T-cell (primary cell): ENCODE measurements at regions not wholly inside any gene's neighbourhood (a gene's known extent, or its start where the extent isn't known, plus 50 kb on each side); places are given as distances from the start of the nearest gene placed in this dataset.

Source experiments
- ATAC-seq, 4 experiments: fragments of 200-7000 bp in 3 of 4; fragments of 150-1000 bp in 1 of 4; cut with Tn5 transposase; replicated peaks in 1 of 4; 1 replicate in 3 of 4; 2 replicates in 1 of 4; pipeline ENCODE4 v1.10.0; 2021; ENCODE audit warnings: moderate library complexity in 3 of 4, mild to moderate bottlenecking in 2 of 4, moderate number of reproducible peaks in 1 of 4
- CTCF ChIA-PET, 2 donors: fragments of 300-600 bp; sonication (Branson Sonifier 250); formaldehyde crosslinking; loops; one replicate each; lab custom pipeline; 2022; ENCODE audit warnings: antibody characterized with exemption in 2 of 2; lab: Charles Lee
- POLR2A ChIA-PET, 2 donors: fragments of 300-600 bp; sonication (Branson Sonifier 250); formaldehyde crosslinking; loops; one replicate each; lab custom pipeline; 2022; ENCODE audit warnings: antibody characterized with exemption in 2 of 2; lab: Charles Lee
- DNase-seq, 35 experiments: peaks; one replicate each; pipeline versions ENCODE4 v3.0.0 to v3.0.0-alpha.2; 2013 to 2023
- H3K27ac ChIP-seq: one replicate; pipeline ENCODE4 v1.5.1; 2013; ENCODE audit warnings: low read length
- H3K27me3 ChIP-seq, 2 experiments: replicated peaks in 1 of 2; 1 replicate in 1 of 2; 2 replicates in 1 of 2; pipeline versions ENCODE4 v1.6.1 to v1.7.0; 2013; ENCODE audit warnings: low read length in 1 of 2, mixed read lengths in 1 of 2; ENCODE audit not compliant: control insufficient read depth in 2 of 2, insufficient read depth in 2 of 2; ENCODE audit errors: extremely low read depth in 1 of 2
- H3K36me3 ChIP-seq, 2 donors: 1 replicate in 1 of 2; 2 replicates in 1 of 2; pipeline versions ENCODE4 v1.6.1 to v1.7.0; 2013; ENCODE audit warnings: low read length in 1 of 2; ENCODE audit not compliant: control insufficient read depth in 2 of 2, insufficient read depth in 1 of 2; ENCODE audit errors: extremely low read depth in 1 of 2
- H3K4me1 ChIP-seq, 2 experiments: 1 replicate in 1 of 2; 2 replicates in 1 of 2; pipeline versions ENCODE4 v1.6.1 to v1.7.0; 2013; ENCODE audit warnings: low read length in 2 of 2, mixed read lengths in 1 of 2; ENCODE audit not compliant: insufficient read depth in 2 of 2, control insufficient read depth in 1 of 2; ENCODE audit errors: extremely low read depth in 1 of 2
- H3K4me3 ChIP-seq, 2 donors: 1 replicate in 1 of 2; 2 replicates in 1 of 2; pipeline versions ENCODE4 v1.5.1 to v1.7.0; 2013; ENCODE audit warnings: mild to moderate bottlenecking in 2 of 2, low read length in 1 of 2, moderate library complexity in 1 of 2; ENCODE audit not compliant: control insufficient read depth in 1 of 2; ENCODE audit errors: extremely low read depth in 1 of 2
- H3K9me3 ChIP-seq: 2 replicates; pipeline ENCODE4 v1.7.0; 2013
- H3K27ac Mint-ChIP-seq, 2 donors: one replicate each; pipeline ENCODE4 v1.8.0; 2020 to 2021; ENCODE audit warnings: mild to moderate bottlenecking in 2 of 2, mixed read lengths in 2 of 2
- H3K27me3 Mint-ChIP-seq, 2 donors: one replicate each; pipeline ENCODE4 v1.8.0; 2021 to 2022; ENCODE audit warnings: mixed read lengths in 2 of 2
- H3K36me3 Mint-ChIP-seq: one replicate; pipeline ENCODE4 v1.8.0; 2021; ENCODE audit warnings: mixed read lengths
- H3K4me1 Mint-ChIP-seq, 3 donors: one replicate each; pipeline ENCODE4 v1.8.0; 2020 to 2022; ENCODE audit warnings: mixed read lengths in 3 of 3, mild to moderate bottlenecking in 1 of 3
- H3K4me3 Mint-ChIP-seq, 3 donors: one replicate each; pipeline ENCODE4 v1.8.0; 2020 to 2022; ENCODE audit warnings: mild to moderate bottlenecking in 3 of 3, mixed read lengths in 3 of 3, moderate library complexity in 3 of 3
- H3K9me3 Mint-ChIP-seq, 3 donors: one replicate each; pipeline ENCODE4 v1.8.0; 2020 to 2022; ENCODE audit warnings: mixed read lengths in 3 of 3
- WGBS: methylation state at CpG from one replicate; pipeline ENCODE4 v1.1.5; 2013; ENCODE audit warnings: missing lambda C conversion rate; ENCODE audit not compliant: insufficient coverage; 5-methylcytosine and 5-hydroxymethylcytosine counted together

GRCh38 chr14:88940671-88941070, 116.2 kb downstream of the TTC8 start:
- DNase-seq (no peak), ATAC-seq (no peak)
- Histone ChIP-seq H3K36me3 (no peaks in the 10 kb centered on the region), H3K27me3 (peaks cover 0 to 19% of the 10 kb centered on the region in 2 experiments), H3K4me3 (no peak overlapping the region), H3K27ac (no peak overlapping the region), H3K9me3 (no peaks in the 10 kb centered on the region), H3K4me1 (no peaks in the 10 kb centered on the region)
- WGBS = no CpG with 5 or more reads among the region's 3 CpGs
- ChIA-PET POLR2A (no interaction called here), CTCF (no interaction called here)
- peaks cover 22 to 35% of the 10 kb centered on the region in 2 donors for H3K27me3 Mint-ChIP-seq
- peaks cover 3 to 8% (median 5%) of the 10 kb centered on the region in 3 donors for H3K9me3 Mint-ChIP-seq
- H3K4me3 Mint-ChIP-seq = no peak overlapping the region
- no peak overlapping the region for H3K27ac Mint-ChIP-seq
- H3K4me1 Mint-ChIP-seq = no peaks in the 10 kb centered on the region
- H3K36me3 Mint-ChIP-seq = no peaks in the 10 kb centered on the region

- Histone ChIP-seq H3K4me3 (no peak overlapping the region), H3K4me1 (no peaks in the 10 kb centered on the region), H3K36me3 (no peaks in the 10 kb centered on the region), H3K27me3 (peaks cover 0 to 20% of the 10 kb centered on the region in 2 experiments), H3K27ac (no peak overlapping the region), H3K9me3 (no peaks in the 10 kb centered on the region)
- DNase-seq (no peak), ATAC-seq (no peak)
- Mint-ChIP-seq H3K4me3 (no peak overlapping the region), H3K36me3 (no peaks in the 10 kb centered on the region), H3K9me3 (peaks cover 3 to 8% (median 5%) of the 10 kb centered on the region in 3 donors), H3K4me1 (no peaks in the 10 kb centered on the region), H3K27ac (no peak overlapping the region), H3K27me3 (peaks cover 24 to 39% of the 10 kb centered on the region in 2 donors)
- ChIA-PET POLR2A (no interaction called here), CTCF (interaction anchor here in 1 of 2 donors (0.7 kb wide), 1 partner anchor 109 kb away, joined by 3 read pairs; no protein-coding TSS in a partner anchor)
These were observed 117.0 kb downstream of the TTC8 start for GRCh38 chr14:88941414-88941813.

GRCh38 chr14:88947646-88948598, 123.5 kb downstream of the TTC8 start:
- Histone ChIP-seq H3K4me1 (no peaks in the 10 kb centered on the region), H3K36me3 (no peaks in the 10 kb centered on the region), H3K4me3 (no peak overlapping the region), H3K9me3 (no peaks in the 10 kb centered on the region), H3K27ac (no peak overlapping the region), H3K27me3 (peaks cover 0 to 24% of the 10 kb centered on the region in 2 experiments)
- ChIA-PET POLR2A (no interaction called here), CTCF (no interaction called here)
- Mint-ChIP-seq H3K4me3 (no peak overlapping the region), H3K36me3 (no peaks in the 10 kb centered on the region), H3K9me3 (peaks cover 11 to 18% (median 16%) of the 10 kb centered on the region in 3 donors), H3K27me3 (peaks cover 36 to 50% of the 10 kb centered on the region in 2 donors), H3K4me1 (no peaks in the 10 kb centered on the region), H3K27ac (no peak overlapping the region)
- ATAC-seq (no peak), DNase-seq (no peak)
- WGBS = 80% methylated on average over 3 of the region's 7 CpGs

GRCh38 chr14:88950069-88950468, 125.6 kb downstream of the TTC8 start:
- no peaks in the 10 kb centered on the region for H3K4me1 ChIP-seq
- peaks cover 0 to 16% of the 10 kb centered on the region in 2 experiments for H3K27me3 ChIP-seq
- no peaks in the 10 kb centered on the region for H3K36me3 Mint-ChIP-seq
- H3K27me3 Mint-ChIP-seq = peaks cover 23 to 42% of the 10 kb centered on the region in 2 donors
- DNase-seq (no peak), ATAC-seq (no peak)
- no peak overlapping the region for H3K4me3 Mint-ChIP-seq
- WGBS = no CpG with 5 or more reads among the region's 2 CpGs
- CTCF ChIA-PET = interaction anchor here in 1 of 2 donors (0.6 kb wide), 1 partner anchor 31 kb away, joined by 3 read pairs; no protein-coding TSS in a partner anchor
- H3K9me3 Mint-ChIP-seq = peaks cover 10 to 21% (median 11%) of the 10 kb centered on the region in 3 donors
- POLR2A ChIA-PET = no interaction called here
- H3K9me3 ChIP-seq = no peaks in the 10 kb centered on the region
- H3K4me3 ChIP-seq = no peak overlapping the region
- no peak overlapping the region for H3K27ac ChIP-seq
- no peak overlapping the region for H3K27ac Mint-ChIP-seq
- H3K4me1 Mint-ChIP-seq = no peaks in the 10 kb centered on the region
- no peaks in the 10 kb centered on the region for H3K36me3 ChIP-seq

GRCh38 chr14:88951370-88951769, 126.9 kb downstream of the TTC8 start:
- Histone ChIP-seq H3K27ac (no peak overlapping the region), H3K9me3 (no peaks in the 10 kb centered on the region), H3K27me3 (peaks cover 0 to 9% of the 10 kb centered on the region in 2 experiments), H3K4me3 (no peak overlapping the region), H3K4me1 (no peaks in the 10 kb centered on the region), H3K36me3 (no peaks in the 10 kb centered on the region)
- Mint-ChIP-seq H3K36me3 (no peaks in the 10 kb centered on the region), H3K27ac (no peak overlapping the region), H3K9me3 (peaks cover 10 to 21% (median 11%) of the 10 kb centered on the region in 3 donors), H3K4me3 (no peak overlapping the region), H3K27me3 (peaks cover 21 to 34% of the 10 kb centered on the region in 2 donors), H3K4me1 (no peaks in the 10 kb centered on the region)
- ChIA-PET POLR2A (no interaction called here), CTCF (no interaction called here)
- 52% methylated on average over 2 of the region's 3 CpGs for WGBS
- ATAC-seq (no peak), DNase-seq (no peak)

- Mint-ChIP-seq H3K4me3 (no peak overlapping the region), H3K4me1 (no peaks in the 10 kb centered on the region), H3K27me3 (peaks cover 21 to 37% of the 10 kb centered on the region in 2 donors), H3K9me3 (peaks cover 10 to 21% (median 11%) of the 10 kb centered on the region in 3 donors), H3K36me3 (no peaks in the 10 kb centered on the region), H3K27ac (no peak overlapping the region)
- WGBS = 69% methylated on average over 4 of the region's 7 CpGs
- ChIA-PET CTCF (no interaction called here), POLR2A (no interaction called here)
- H3K27me3 ChIP-seq = peaks cover 0 to 6% of the 10 kb centered on the region in 2 experiments
- H3K4me3 ChIP-seq = no peak overlapping the region
- no peaks in the 10 kb centered on the region for H3K9me3 ChIP-seq
- no peak for DNase-seq
- no peaks in the 10 kb centered on the region for H3K4me1 ChIP-seq
- no peak overlapping the region for H3K27ac ChIP-seq
- no peaks in the 10 kb centered on the region for H3K36me3 ChIP-seq
- no peak for ATAC-seq
These were observed 128.4 kb downstream of the TTC8 start for GRCh38 chr14:88952901-88953300.
